ENCODE measurements at regions not wholly inside any gene's neighbourhood (a gene's known extent, or its start where the extent isn't known, plus 50 kb on each side); places are given as distances from the start of the nearest gene placed in this dataset.

- TF ChIP-seq KAT2A (conservative IDR thresholded peaks at IDR 0.05; ENCODE audit: control insufficient read depth, low read depth, low read length), result no peak
- TF ChIP-seq, protein P1, sequence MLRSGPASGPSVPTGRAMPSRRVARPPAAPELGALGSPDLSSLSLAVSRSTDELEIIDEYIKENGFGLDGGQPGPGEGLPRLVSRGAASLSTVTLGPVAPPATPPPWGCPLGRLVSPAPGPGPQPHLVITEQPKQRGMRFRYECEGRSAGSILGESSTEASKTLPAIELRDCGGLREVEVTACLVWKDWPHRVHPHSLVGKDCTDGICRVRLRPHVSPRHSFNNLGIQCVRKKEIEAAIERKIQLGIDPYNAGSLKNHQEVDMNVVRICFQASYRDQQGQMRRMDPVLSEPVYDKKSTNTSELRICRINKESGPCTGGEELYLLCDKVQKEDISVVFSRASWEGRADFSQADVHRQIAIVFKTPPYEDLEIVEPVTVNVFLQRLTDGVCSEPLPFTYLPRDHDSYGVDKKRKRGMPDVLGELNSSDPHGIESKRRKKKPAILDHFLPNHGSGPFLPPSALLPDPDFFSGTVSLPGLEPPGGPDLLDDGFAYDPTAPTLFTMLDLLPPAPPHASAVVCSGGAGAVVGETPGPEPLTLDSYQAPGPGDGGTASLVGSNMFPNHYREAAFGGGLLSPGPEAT (IDR thresholded peaks at IDR 0.05; ENCODE audit: low read depth), result no peak
- no peak for TF ChIP-seq MEF2A (IDR thresholded peaks at IDR 0.05; ENCODE audit: insufficient read depth, low read depth, low read length)
- TF ChIP-seq, protein P2, sequence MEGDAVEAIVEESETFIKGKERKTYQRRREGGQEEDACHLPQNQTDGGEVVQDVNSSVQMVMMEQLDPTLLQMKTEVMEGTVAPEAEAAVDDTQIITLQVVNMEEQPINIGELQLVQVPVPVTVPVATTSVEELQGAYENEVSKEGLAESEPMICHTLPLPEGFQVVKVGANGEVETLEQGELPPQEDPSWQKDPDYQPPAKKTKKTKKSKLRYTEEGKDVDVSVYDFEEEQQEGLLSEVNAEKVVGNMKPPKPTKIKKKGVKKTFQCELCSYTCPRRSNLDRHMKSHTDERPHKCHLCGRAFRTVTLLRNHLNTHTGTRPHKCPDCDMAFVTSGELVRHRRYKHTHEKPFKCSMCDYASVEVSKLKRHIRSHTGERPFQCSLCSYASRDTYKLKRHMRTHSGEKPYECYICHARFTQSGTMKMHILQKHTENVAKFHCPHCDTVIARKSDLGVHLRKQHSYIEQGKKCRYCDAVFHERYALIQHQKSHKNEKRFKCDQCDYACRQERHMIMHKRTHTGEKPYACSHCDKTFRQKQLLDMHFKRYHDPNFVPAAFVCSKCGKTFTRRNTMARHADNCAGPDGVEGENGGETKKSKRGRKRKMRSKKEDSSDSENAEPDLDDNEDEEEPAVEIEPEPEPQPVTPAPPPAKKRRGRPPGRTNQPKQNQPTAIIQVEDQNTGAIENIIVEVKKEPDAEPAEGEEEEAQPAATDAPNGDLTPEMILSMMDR (IDR thresholded peaks at IDR 0.05 in 2 of 3, conservative IDR thresholded peaks at IDR 0.05 in 1 of 3; ENCODE audit: control insufficient read depth in 2 of 3, extremely low read depth in 1 of 3, insufficient read depth in 1 of 3, low read depth in 3 of 3, low read length in 3 of 3), result no peak
- no peak for TF ChIP-seq RAD21 (IDR thresholded peaks at IDR 0.05; ENCODE audit: insufficient read depth, low read depth, low read length)
- no peak for TF ChIP-seq SMC3 (IDR thresholded peaks at IDR 0.05; ENCODE audit: borderline replicate concordance, low read length)
Measured at GRCh38 chr5:93660677-93661076, 77.7 kb downstream of the NR2F1 start.

All from GM12878 (cell line).